GM18868 (cell line): ENCODE measurements at regions not wholly inside any gene's neighbourhood (a gene's known extent, or its start where the extent isn't known, plus 50 kb on each side); places are given as distances from the start of the nearest gene placed in this dataset.
"Not testable (repeated sequence)": the region's sequence is repeated elsewhere in the genome, so short reads cannot be mapped to it uniquely, and the experiment has no call there.

Source experiments
- ATAC-seq: cut with Tn5 transposase; IDR thresholded peaks from one replicate; pipeline ENCODE4 v1.9.1; 2021; ENCODE audit warnings: mild to moderate bottlenecking, moderate library complexity; ENCODE audit not compliant: unreplicated experiment

DNA sequence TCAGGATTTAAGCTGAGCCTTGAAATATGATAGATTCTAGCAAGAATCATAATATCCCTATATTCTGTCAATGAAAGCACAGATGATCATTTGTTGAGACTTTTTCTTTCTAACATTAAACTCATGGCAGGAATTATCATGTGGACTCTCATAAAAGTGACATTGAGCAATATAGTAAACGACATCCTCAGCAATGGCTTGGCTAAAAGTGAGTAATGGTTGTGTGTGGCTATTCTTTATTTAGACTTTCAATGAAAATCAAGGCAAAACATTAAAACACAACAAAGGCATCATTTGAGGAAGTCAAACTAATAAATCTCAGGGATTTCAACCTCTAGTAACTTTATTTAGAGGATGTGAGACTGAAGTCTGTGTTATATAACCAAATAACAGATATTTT lies 257.8 kb upstream of the ADGRL4 start:
- no peak for ATAC-seq

DNA sequence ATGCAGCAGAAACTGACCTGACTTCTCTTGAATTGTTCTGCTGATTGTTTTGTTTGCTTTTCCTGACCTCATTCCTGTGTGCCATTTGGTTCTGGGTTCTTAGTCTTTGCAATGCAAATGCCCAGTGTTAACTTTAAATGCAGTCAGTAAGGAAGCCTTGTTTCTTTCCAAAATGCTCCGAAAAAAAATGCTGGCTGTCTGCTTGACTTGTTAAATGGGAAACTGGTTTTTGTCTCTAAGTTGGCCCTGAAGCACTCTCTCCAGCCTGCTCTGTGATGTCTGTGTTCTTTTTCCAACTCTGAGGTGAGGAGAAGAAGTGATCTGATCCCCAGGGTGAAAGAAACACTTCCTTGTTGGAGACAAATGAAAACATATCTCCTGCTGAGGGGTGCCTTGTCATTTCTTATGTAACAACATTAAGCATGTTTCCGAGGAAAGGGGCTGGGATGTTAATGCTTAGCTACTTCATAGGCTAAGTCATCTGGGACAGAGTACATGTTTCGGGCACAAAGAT lies 256.3 kb upstream of the ADGRL4 start:
- no peak for ATAC-seq

DNA sequence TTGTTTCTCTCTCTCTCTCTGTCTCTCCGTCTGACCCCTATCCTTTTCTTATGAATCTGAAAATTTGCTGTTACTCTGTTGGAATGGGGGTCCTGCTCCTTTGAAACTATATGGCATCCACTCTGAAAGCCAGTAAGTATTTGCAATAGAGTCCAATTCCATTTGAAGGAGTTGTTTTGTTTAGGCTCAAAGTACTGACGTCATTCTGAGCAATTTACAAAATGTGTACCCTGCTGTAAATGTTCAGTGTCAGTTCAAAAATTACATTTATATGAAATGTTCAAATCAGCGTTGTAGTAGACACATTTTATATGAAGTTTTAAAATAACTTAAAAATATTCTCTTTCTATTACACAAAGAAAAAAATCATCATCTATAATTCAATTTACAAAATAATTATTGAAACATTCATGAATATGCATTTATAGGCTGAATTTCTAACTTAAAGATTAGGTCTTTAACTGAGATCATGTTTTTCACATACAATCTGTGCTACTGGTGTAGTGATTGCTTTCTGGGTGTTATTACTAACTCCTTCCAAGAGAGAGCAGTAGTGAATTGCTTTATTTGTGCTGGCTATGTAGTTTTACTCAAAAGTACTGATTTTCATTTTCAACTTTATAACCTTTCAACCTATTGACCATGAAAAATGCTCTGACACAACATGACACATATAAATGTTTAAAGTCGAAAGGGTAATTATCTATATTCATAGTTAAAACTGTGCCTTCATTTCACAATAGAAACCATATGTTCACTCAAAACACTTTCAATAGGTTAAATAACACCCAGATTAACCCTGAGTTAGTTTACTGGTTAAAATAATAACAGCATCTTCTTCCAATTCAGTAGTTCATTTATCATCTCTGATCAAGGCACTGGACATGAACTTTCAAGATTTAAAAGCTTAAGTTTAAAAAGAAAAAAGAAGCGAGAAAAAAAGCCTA lies 253.1 kb upstream of the ADGRL4 start:
- ATAC-seq, result peak; percentile 83

DNA sequence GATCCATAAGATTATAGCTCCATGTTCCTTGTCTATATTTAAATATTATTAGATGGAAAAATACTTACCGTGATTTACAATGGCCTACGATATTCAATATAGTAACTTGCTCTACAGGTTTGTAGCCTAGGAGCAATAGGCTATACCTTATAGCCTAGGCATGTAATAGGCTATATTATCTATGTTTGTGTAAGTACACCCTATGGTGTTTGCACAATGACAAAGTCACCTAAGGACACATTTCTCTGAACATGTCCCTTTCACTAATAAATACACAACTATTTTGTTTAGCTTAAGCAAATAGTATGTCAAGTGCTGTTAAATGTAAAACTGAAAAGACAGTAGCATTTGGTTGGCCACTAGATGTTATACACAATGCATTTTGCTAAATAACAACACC lies 248.9 kb upstream of the ADGRL4 start:
- no peak for ATAC-seq

DNA sequence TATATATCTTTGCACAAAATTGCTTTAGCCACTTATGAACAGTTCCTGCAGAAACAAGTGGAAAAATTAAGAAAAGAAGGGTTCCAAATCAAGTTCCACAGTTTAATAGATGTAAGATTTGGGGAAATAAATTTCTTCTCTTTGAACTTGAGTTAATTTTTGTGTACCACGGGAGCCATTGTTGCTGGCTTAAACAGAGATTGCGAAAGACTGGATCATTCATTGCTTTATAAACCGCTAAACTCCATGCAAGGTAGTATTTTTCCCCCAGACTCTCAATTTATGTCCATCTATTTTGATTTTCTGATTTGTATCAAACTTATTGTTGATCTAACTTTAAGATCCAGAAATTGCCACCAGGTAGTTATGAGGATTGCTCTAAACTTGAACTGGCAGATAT lies 246.1 kb upstream of the ADGRL4 start:
- no peak for ATAC-seq

DNA sequence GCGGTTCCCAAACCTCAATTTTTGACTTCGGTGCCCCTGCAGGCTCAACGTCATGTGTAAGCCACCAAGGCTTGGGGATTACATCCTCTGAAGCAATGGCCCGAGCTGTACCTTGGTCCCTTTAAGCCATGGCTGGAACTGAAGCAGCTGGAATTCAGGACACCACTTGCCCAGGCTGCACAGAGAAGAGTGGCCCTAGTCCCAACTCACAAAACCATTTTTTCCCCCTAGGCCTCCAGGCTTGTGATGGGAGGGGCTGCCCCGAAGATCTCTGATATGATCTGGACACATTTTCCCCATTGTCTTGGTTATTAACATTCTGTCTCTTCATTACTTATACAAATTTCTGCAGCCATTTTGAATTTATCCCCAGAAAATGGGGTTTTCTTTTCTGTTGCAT lies 233.3 kb upstream of the ADGRL4 start:
- no peak for ATAC-seq

DNA sequence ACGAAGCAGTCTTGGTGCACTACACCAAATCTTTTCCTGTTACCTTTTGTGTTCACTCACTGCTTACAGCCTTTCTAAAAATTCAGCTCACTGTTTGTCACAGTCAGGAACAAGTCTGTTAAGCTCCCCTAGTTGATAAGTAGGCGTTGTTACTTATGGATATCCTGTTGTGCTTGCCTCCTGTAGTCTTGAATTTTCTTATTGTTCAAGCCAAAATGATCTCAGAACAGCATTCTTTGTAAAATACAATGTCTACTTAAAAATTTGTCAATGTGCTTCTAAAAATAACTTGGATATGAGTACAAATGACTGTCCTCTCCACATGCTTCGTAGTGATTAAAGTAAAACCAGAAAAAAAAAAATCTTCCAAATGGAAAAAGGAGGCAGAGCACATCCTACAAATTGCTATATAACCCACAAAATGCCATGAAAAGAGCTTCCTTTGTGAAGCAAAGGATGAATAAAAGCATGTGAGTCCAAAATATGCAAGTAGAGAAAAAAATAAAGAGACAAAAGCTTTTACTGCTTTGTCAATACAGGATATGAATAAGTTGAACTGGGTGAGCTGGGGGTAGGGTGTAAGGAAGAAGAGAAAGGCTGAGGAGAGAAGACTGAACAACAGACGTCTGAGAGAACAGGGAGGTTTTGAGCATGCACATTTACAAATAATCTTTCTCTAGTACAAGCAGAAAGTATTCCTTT lies 228.9 kb upstream of the ADGRL4 start:
- no peak for ATAC-seq

DNA sequence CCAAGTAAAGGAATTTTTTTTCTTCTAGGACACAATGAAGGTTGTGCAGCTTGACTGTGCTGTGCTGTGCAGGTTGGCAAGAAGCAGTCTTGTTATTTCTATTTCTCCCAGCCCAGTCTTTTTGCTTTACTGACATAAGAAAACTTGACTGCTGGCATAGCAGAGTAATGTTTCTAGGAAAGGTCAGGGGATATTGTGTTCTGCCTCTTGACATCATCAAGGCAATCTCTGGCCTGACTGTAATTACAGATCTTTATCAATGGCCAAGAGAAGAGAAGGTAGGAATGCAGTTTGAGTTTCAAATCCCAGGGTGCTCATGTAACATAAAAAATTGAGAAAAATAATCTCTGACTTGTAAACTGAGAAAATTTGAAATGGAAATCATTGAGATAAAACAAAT lies 226.3 kb upstream of the ADGRL4 start:
- ATAC-seq, result no peak

DNA sequence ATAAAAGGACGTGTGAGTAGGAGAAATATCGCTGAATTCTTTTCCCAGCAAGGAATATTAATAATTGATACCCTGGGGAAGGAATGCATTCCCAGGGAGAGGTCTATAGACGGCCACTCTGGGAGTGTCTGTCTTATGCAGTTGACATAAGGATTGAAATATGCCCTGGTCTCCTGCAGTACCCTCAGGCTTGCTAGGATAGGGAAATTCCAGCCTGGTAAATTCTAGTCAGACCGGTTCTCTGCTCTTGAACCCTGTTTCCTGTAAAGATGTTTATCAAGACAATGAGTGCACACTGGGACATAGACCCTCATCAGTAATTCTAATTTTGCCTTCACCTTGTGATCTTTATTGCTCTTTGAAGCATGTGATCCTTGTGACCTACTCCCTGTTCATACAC lies 224.2 kb upstream of the ADGRL4 start:
- not testable (repeated sequence) for ATAC-seq

DNA sequence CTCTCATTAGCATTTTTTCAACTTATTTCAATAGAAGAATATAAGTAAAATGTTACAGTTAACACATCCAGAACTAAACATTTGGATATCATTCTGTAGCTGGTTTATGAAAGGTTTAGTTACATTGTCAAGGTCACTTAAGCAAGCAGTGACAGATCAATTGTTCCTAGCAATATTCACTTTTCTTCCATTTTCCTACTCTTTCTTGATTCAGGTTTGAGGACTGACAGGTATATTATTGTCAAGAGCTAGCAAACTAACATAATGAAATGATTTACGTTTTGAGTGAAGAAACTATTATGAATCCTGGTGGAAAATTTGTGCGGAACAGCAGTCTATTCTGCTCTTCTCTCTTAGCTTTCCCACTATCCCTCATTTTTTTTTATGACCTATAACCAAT lies 220.4 kb upstream of the ADGRL4 start:
- no peak for ATAC-seq

DNA sequence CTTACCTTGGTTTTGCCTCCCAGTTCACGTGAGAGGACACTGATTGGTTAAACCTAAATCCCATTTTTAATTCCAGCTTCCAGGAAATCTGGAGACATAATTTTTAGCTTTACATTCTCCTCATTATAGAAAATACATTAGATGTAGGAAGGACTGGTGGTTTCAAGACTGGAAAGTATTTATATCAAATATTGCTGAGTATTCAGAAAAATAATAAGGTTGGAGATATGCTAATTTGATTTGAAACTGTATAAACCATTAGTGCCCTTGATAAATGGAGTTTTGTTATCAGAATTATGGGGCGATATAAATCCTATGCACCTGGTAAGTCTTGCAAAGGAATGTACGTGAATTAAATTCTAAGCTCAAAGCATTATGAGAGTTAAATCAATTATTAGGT lies 218.0 kb upstream of the ADGRL4 start:
- ATAC-seq, result no peak

DNA sequence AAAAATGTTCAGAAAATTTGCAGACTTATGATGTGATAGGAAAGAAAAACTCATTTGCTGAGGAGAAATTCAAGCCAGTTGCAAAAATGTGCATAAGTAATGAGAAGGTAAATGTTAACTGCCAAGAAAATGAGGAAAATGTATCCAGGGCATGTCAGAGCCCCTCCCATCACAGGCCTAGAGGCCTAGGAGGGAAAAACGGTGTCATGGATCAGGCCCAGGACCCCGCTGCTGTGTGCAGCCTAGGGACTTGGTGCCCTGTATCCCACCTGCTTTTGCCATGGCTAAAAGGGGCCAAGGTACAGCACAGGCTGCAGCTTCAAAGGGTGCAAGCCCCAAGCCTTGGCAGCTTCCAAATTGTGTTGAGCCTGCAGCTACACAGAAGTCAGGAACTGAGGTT lies 214.0 kb upstream of the ADGRL4 start:
- ATAC-seq, result no peak

DNA sequence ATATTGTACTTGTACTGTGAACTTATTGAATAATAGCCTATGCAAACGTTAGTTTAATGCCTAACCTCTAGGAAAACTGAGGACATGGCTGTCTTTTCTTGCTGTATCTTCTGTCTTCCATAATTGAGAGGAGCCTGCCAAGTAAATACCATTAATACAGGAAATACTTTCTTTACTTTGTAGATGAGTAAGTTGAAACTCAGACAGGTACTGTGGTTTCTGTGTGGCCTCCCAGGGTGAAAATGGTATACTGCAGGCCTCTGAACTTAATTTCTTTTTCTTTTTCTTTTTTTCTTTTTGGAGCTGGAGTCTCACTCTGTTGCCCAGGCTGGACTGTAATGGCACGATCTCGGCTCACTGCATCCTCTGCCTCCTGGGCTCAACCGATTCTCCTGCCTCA lies 208.8 kb upstream of the ADGRL4 start:
- peak; percentile 63 for ATAC-seq

DNA sequence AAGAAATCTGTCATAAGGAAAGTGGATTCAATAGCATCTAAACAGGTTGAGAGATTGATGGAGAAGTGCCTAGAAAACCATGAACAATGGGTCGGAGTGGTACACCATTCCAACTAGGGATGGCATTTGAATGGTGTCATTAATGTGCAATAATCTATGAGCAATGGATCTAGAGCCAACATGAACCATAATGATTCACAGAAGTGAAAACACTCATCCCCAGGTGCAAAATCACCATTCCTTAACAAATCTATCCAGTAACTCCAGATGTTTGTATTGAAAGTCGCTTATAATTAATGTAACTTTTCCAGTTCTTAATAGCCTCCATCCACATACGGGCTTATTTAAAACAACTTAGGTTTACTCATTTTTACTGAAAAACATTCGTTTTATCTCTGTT lies 201.3 kb upstream of the ADGRL4 start:
- ATAC-seq, result no peak

DNA sequence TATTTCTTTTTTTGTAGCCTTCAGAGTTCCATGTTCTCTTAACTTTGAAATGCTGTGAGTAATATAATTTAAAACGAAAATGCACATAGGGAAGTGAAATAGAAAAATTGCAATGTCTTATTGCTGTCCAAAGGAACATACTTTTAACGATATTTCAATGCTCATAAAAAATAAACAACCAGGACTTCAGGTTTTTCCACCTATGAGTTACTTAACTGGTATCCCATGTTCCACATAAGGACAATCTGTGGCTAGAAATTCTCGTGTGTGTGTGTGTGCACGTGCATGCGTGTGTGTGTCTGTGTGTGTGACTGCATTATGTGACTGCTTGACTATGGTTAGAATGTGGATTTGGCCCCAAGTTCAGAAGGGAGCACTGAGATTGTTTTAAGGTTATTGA lies 200.8 kb upstream of the ADGRL4 start:
- no peak for ATAC-seq

DNA sequence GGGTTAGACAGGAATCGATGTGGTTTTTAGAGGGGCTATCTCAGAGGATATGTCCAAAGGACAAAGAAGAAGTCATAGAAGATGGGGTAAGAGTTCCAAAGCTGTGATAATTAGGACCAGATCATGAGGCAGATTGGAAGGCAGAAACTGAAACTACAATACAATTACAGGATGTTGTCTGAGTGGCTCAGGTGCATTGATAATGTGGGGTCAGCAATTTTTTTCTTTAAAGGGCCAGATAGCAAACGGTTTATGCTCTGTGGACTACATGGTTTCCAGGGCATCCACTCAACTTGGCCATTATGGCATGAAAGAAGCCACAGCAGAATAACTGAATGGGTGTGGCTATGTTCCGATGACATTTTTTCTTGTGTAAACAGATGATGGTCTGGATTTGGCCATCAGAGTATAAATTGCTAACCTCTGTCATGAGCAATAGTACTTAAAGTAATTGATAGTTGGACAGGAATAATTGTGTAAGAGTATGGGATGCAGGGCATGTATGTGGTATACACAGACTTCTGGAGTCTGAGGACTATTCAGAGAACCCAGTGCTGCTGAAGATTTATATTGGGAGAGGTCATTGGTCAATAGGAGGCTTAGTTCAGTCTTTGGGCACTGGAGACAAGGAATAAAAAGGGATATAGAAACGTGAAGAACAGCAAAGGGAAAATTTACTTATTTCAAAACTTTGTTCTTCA lies 198.4 kb upstream of the ADGRL4 start:
- no peak for ATAC-seq

DNA sequence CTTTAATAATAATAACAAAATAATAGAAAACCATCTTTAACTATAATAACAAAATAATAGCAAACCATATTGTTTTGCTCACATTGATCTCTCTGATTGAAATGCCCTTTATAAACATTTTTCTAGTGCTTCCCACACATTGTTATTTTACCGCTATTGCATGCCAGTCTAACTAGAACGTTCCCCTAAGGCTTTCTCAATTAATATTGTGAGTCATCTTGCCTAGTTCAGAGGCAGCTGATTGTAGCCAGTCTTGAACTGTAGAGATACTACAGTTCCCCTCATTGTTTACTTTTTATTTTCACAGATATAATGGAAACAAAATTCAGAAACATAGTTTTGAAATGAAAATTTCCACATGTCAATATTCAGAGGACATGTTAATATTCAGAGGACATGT lies 192.3 kb upstream of the ADGRL4 start:
- ATAC-seq, result no peak

DNA sequence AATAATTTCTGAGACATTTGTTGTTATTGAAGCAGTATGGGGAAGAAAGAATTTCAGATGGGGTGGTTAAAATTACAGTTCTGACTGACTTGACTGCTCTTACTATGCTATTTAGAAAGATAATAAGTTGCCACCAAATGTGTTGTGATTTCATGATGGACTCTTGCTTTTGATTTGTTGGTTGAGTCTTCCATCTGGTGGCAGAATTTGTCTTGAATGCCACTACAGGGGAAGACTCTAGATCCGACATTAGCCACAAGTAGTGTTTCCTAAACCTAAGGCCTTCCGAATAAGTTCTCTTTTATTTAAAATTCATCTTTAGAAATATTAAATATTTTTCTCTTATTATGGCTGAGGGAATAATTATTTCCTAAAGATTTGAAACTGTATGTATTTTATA lies 190.9 kb upstream of the ADGRL4 start:
- ATAC-seq, result no peak

DNA sequence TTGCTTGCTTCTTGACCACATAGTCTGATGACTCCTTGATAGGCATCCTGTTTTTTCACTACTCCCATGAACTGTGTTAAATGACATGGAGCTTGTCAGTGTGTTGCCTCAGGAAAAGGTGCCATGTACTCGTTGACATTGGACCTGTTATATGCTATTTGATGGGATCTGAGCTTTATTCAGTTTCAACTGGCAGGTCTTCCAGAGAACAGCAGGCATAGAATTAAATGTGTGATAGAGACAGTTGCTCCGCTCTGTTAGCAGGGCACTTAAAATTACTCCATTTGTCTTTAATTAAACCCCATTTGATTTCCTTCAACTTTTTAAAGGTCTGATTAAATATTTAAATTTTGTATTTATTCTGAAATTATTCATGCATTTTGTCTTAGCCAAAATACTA lies 189.7 kb upstream of the ADGRL4 start:
- ATAC-seq, result no peak

DNA sequence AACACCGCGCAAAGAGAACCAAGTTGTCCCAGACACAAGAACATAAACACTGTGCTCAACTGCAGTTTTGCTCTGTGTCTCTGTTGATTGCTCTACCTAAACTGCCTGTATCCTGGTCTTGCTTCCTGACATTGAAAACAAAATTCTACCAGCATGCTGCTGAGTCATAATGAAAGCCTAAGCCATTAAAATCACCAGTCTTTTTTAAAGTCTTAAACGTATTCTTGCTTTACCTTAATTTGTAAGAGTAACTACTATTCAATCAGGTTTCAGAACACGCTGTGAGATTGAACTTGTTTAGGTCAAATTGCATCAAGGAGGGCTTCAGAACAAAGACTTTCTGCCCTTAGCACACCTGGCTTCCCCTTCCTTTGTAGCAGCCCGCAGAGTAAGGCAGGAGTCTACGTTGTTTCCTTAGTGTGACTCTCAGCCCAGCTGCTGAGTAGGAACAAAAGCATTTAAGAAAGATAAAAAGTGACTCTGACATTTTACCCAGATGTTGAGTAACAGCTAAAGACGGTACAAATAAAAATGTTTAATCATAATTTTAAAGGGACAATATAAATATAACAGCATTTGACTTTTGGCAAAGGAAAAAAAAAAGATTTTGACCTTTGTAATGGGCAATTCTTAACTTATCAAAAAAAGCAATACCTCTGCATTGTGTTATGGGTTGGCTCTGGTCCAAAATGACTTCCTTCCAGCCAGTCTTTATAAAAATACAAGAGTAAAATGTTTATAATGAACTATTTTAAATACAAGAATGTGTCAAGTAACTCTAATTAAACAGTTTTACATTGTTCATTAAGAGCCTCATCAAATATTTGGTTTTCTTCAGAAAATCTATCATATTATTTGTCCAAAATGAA lies 186.9 kb upstream of the ADGRL4 start:
- ATAC-seq, result peak; percentile 35

DNA sequence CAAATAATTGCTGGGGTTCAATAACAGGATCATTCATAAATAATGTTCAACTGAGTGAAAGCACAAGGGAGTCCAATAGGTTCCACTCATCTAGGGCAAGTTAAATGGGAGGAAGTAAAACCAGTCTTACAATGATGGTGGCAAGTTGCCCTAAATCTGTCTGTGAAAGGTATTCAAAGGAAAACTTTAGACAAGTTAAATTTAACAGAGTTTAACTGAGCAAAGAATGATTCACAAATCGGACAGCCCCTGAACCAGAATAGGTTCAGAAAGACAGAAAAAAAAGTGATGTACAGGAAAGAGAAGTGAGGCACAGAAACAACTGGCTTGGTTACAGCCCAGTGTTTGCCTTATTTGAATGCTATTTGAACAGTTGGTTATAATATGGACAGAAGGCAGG lies 183.5 kb upstream of the ADGRL4 start:
- ATAC-seq, result peak; percentile 62
